GM10248 (cell line): ENCODE measurements at regions not wholly inside any gene's neighbourhood (a gene's known extent, or its start where the extent isn't known, plus 50 kb on each side); places are given as distances from the start of the nearest gene placed in this dataset.

Source experiments
- CTCF ChIA-PET: fragments of 300-600 bp; sonication (Branson Sonifier 250); formaldehyde crosslinking; extraction: SDS; loops from one replicate; lab custom pipeline; 2021; ENCODE audit warnings: antibody characterized with exemption; lab: Yijun Ruan, JAX
- POLR2A ChIA-PET: fragments of 350-650 bp; sonication (Branson Sonifier 250); formaldehyde crosslinking; extraction: SDS; loops from one replicate; lab custom pipeline; 2020; ENCODE audit warnings: antibody characterized with exemption; lab: Yijun Ruan, JAX
- DNase-seq: peaks from one replicate; pipeline ENCODE4 v3.0.0; 2012; ENCODE audit errors: extremely low spot score
- CTCF ChIP-seq: IDR thresholded peaks from 2 replicates; pipeline ENCODE4 v1.5.1; 2012; ENCODE audit warnings: mild to moderate bottlenecking, low read depth; ENCODE audit errors: extremely low read depth, missing control alignments, control extremely low read depth

- no peak for TF ChIP-seq CTCF
- POLR2A ChIA-PET: no interaction called here
- no peak for DNase-seq
- CTCF ChIA-PET: no interaction called here
Measured at GRCh38 chr18:67081482-67082211, 434.9 kb downstream of the DSEL start.

- POLR2A ChIA-PET: no interaction called here
- CTCF ChIA-PET: no interaction called here
- DNase-seq: no peak
- TF ChIP-seq CTCF: no peak
Measured at GRCh38 chr18:67080601-67081000, 435.9 kb downstream of the DSEL start.

- CTCF ChIA-PET: interaction anchor here (0.9 to 1.3 kb wide), 2 partner anchors 9 to 34 kb away, joined by 3 read pairs; no protein-coding TSS in a partner anchor
- POLR2A ChIA-PET: no interaction called here
- no peak for TF ChIP-seq CTCF
- no peak for DNase-seq
Measured at GRCh38 chr18:67074309-67074708, 442.2 kb downstream of the DSEL start.

GRCh38 chr18:67072791-67073190 is 443.7 kb downstream of the DSEL start:
- DNase-seq: no peak
- CTCF ChIA-PET: no interaction called here
- TF ChIP-seq CTCF: no peak
- POLR2A ChIA-PET: no interaction called here

- POLR2A ChIA-PET: no interaction called here
- TF ChIP-seq CTCF: no peak
- DNase-seq: no peak
- CTCF ChIA-PET: no interaction called here
Measured at GRCh38 chr18:67068608-67069007, 447.9 kb downstream of the DSEL start.

GRCh38 chr18:67047334-67047733 is 443.4 kb upstream of the CDH19 start:
- no peak for TF ChIP-seq CTCF
- POLR2A ChIA-PET: no interaction called here
- no peak for DNase-seq
- CTCF ChIA-PET: no interaction called here

- TF ChIP-seq CTCF: no peak
- DNase-seq: no peak
- POLR2A ChIA-PET: no interaction called here
- CTCF ChIA-PET: no interaction called here
Measured at GRCh38 chr18:67043276-67043675, 439.4 kb upstream of the CDH19 start.
